NCI-H1092 treated with DMSO at 0.1 percent for 48 hours (cell line): ENCODE measurements at regions not wholly inside any gene's neighbourhood (a gene's known extent, or its start where the extent isn't known, plus 50 kb on each side); places are given as distances from the start of the nearest gene placed in this dataset.
"Not testable (repeated sequence)": the region's sequence is repeated elsewhere in the genome, so short reads cannot be mapped to it uniquely, and the experiment has no call there.

ENCODE experiments used
- DNase-seq: peaks from one replicate; lab custom pipeline; 2025; lab: John Stamatoyannopoulos, UW

DNA sequence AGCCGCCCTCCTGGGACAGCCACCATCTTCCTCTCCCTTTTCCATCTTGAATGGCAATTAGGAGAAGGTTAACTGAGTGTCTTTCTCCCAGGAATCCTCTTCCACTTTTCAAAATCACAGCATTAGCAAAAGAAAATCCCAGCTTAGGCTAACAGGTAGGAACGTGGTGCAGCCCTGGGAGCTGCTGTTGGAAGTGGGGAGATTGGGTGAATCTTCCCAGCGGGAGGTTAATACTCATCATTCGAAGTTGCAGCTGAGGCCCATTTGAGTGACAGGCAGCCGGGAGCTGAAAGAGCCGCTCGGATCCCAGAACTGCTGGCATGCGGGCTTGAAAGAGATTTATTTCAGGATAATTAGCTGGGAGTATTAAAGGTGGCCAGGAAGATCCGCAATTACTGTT, 306.0 kb downstream of the BCL11A start:
- no peak for DNase-seq

DNA sequence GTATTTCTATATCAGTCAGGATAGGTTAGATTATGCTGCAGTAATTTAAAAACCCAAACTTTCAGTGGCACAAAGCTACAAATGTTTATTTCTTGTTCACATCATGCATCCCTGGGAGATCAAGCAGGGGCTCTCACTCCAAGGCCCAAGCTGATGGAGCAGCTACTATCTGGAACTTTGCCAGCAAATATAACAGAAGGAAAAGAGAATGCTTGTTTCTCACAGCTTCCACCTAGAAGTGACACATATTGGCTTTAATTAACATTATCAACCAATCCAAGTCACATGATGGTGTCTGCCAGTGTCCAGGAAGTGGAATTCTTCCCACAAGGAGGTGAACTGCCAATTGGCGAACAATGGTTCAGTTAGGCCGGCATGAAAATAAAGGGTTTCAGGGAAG, 306.9 kb downstream of the BCL11A start:
- no peak for DNase-seq

DNA sequence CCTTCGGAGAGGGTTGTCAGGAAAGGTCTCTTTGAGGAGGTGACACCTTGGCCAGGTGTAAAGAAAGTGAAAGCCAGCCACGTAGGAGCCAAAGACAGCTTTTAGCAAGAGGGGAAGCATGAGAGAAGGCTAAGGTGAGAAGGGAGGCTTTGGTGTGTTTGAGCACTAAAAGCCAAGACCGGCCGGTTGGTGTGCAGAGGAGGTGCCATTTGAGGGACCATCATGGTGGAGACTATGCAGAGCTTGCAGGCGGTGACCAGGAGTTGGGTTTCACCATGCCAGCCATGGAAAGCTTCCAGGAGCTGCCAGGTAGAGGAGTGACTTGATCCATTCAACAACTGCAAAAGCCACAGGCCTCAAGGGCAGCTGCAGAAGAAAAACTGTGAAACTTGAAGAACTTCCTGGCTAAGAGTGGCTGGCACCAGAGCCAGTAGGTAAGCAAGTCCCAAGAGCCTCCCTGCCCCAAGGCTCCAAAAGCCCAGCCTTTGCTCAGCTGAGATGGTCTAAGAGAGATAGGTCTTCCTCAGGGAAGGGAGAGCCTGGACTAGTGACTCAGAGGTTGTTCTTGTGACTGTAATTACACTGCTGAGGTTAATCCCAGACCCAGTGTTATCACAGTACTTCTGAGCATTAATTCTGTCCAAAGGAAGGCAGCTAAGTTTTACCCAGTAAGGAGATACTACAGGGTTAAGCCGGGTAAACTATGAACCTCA, 319.0 kb downstream of the BCL11A start:
- no peak for DNase-seq

DNA sequence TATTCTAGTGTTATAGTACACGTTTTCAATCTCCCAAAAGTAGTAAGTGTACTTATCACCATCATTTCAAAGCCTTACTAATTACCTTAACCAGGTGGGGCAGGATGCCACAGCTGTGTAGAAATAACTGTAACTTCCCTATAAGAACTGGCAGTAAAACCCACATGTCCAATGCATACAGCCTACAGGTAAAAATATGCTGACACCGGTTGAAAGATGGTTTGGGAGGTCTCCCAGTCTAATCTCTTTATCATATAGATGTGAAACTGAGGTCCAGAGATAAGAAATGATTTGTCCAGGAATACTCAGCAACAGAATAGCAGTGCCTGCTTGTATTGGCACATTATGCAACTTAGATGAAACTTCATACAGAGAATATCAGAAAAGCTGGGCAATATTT, 322.9 kb downstream of the BCL11A start:
- no peak for DNase-seq

DNA sequence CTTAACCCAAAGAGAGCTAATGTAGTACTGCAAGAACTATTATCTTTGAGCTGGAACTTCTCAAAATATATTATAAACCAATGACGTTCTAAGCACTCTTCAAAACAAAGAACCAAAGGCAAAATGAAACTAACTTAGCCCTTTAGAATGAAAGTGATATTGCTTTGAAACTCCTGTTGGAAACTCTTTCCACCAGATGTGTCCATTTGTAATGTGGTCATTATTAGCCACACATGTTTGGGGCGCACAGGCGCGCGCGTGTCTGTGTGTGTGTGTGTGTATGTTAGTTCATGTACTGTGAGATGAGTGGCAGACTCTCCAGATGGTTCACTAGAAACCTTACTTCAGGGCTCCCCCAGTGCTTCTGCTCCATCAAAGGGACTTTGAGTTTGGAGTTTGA, 323.4 kb downstream of the BCL11A start:
- DNase-seq: no peak

DNA sequence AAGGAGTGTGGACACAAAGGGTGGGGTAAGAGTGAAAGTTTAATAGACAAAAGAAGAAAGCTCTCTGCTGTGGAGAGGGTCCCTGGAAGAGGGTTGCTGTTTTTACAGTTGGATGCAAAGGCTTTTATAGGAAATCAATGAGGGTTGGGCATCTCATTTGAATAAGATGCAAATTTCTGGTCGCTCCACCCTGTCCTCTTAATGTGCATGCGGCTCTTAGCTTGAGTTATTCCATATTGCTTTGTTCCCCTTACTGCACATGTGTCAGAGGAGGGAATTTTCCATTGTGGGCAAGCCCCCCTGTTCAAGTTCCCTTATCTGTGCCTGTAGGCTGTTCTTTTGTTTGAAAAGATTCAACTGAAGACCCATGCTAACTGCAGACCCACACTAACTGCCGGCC, 326.5 kb downstream of the BCL11A start:
- DNase-seq: no peak

DNA sequence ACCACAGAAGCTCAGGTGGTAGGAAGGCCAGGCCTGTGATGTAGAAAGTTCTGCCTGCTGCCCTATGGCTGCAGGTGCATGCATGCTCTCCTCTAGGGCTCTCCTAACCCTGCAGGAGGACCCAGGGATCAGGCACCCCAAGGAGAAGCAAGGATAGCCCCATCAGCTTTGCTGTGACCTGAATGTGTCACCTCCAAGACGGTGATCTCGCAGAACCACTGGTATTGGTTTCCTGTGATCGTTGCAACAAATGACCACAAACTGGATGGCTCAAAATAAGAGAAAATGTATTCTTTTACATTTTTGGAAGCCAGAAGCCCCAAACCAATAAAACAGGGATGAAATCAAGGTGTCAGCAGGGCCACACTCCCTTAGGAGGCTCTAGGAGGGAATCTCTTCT, 327.3 kb downstream of the BCL11A start:
- DNase-seq: no peak

DNA sequence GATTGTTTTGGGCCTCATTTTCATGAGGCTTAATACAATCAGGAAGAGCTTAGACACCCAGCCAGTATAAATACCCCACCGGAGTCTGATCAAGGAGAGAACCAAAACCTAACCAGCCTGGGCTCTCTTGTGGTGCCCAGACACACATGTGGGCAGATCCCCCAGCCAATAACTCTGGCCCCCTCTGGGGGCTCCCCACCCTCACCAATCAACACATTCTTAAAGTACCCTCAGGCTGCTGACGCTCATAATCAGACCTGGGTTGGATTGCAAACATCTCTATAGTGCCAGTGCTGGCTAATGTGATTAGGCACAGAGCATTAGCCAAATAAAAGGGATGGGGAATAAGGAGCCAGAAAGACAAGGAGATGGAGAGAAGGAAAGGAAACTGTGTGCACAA, 329.6 kb downstream of the BCL11A start:
- DNase-seq: no peak

DNA sequence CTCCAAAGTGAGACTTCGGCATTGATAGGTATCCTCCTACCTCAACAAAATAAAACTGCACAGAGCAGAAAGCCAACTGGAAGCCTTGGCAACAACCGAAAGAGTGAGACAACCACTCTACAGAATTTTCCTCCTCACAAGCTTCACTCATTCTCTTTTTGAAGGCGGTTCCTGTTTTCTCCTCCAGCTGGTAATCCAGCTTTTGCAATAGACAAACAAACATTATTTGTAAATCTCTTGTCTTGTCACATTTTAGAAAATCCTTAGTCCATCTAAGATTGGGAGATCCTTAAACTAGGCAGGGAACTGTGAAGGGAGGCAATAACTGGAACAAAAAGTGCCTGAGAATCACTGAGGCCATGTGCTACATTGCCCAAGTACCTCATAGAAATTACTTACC, 332.4 kb downstream of the BCL11A start:
- no peak for DNase-seq

DNA sequence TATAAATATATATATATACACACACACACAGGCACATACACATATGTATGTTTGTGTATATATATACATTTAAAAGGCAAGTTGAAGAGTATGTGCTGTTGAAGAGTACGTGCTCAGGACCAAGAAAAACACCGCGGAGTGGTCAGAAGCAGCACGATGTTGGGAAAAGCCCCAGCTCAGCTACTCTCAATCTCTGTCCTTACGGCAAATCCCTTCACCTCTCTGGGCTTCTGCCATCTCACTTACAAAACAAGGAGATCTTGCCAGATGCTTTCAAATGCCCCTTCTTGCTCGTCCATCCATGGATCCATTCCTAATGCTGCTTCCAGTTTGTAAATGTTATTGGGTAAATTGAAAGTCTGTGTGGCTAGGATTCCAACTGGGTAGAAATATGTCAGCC, 333.9 kb downstream of the BCL11A start:
- DNase-seq: no peak

DNA sequence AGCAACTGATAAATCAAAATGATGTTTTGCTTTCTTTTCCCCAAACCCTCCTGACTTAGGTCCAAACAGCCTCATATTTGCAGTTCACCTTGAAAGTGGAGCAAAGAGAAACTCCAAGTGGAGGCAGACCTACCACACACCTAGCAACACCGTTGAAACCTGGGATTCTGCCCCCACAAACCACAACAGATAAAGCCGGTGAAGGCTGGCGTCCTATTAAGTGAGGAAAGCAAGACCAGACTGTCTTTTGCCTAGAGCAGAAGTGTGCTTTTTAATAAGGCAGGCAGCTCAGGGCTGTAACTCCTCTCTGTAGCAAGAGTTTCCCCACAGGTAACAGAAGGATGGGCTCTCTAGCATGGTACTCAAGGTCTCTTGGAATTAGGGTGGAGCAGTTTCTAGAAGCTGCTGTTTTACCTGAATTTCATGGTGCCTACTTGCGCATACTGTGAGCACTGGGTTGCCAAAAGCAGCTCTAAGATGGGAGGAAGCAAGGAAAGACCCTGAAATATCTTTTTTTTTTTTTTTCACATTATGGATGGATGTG, 336.9 kb downstream of the BCL11A start:
- DNase-seq: no peak

DNA sequence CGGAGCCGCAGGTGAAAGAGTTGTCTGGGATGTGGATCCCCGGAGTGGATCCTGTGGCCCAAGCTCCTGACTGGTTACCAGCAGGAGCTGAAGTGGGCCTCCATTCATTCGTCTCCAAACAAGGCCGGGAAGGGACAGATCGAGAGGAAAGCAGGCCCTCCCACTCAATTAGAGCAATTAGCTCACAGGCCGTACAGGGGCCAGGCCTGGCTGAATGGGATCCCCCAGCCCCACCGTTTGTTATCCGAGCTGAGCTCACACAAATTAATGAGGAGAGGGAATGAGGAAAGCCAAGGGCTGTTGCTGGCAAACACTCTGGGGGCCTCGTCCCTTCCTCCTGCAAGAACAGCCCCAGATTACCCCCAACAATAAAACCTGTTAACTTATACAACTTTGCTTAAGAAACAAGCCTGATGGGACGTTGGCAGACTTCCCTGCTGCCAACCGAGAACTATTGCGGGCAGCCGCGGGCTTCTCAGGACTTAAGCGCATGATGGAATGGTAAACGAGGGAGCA, 338.0 kb downstream of the BCL11A start:
- peak; percentile 9 for DNase-seq

DNA sequence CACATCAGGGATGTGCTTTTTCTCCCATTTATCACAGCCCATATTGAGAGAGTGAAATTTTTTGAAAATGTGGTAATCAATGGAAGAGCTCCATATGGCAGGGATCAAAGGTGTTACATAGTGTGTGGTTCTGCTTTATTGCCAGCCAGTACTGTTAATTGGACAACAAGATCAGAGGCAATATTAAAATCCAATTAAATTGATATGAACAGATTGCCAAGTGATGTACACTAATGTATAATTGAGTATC, 338.9 kb downstream of the BCL11A start:
- no peak for DNase-seq

DNA sequence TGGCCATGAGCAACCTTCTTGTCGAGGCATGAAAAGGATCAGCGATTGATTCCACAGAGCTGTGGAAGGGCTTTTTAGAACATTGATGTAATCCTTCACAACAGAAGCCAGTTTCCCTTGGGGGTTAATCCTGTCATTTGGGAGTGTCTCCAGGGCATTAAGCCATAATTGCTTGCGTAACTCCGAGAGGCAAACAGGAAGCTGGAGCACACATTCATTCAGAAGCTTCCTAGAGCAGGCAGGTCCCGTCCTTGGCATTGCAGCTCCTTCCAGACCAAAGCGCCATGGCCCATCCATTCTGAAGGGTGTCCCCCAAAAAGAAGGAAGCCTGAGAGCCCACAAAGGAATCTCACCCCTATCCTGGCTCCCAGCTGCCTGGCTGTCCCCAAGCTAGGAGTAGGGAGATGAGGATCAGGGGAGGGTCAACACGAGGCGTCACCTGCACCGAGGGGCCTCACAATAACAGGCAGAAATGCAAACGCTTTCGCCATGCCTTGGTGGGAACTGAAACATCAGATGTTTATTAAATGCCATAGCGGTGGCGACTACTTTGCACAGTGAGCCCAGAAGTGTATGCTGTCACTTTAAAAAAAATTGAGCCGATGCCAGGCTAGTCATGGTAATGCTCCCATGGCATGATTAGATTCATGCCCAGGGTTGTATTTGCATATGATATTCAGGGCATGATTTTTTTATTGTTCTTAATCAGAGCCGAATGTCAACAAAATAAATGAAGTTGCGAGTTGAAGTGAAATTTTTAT, 339.4 kb downstream of the BCL11A start:
- no peak for DNase-seq

DNA sequence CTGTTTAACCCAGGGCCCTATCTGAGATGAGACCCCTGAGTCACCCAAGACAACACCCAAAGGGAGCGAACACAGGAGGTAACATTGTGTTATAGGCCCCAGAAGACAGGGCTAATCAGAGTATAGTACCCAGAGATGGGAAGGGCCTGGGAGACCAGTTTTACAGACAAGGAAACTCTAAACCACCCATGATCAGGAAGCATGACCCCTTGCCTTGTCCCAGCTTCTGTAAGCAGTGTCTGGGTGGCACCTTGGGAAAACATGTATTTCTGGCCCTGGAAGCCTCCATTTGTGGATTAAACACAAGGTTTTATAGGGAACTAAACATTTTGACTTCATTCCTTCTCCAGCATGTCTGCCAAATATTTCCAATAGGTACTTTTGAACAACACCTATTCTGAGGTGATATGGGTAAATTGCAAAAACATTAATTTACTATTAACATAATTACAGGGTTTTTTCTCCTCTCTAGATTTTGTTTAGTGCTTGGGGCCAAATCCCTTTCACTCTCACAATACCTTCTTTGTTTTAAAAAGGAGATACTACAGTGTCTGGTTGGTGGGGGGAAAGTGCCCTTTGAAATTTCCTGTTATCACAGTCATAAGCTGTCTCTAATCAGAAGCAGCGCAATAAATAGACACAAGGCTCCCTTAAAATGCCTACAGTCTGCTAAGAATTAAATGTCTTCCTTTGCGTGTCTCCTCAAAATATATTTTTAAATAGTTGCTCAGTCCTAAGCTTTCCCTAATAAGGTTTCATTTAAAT, 341.1 kb downstream of the BCL11A start:
- DNase-seq: no peak

DNA sequence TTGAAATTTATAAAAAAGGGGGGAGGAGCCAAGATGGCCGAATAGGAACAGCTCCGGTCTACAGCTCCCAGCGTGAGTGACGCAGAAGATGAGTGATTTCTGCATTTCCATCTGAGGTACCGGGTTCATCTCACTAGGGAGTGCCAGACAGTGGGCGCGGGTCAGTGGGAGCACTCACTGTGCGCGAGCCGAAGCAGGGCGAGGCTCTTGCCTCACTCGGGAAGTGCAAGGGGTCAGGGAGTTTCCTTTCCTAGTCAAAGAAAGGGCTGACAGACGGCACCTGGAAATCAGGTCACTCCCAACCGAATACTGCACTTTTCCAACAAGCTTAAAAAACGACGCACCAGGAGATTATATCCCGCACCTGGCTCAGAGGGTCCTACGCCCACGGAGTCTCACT, 364.4 kb downstream of the BCL11A start:
- not testable (repeated sequence) for DNase-seq

DNA sequence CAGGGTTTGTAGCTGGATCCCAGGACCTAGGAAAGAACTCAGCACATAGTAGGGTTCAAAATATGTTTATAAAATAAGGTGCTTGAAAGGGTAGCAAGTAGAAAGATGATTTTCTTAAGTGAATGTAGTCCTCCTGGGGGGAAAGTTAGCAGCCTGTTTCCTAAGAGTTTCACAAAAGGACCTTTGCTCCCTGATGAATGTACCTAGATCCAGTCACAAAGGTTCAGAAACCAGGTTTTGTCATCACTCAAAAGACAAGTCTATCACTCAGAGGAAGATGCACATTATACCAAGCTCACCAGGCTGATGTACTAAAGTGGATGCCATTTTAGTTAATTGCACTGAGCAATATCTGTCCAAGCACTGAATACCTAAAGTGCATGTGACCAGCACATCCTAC, 378.2 kb downstream of the BCL11A start:
- no peak for DNase-seq

DNA sequence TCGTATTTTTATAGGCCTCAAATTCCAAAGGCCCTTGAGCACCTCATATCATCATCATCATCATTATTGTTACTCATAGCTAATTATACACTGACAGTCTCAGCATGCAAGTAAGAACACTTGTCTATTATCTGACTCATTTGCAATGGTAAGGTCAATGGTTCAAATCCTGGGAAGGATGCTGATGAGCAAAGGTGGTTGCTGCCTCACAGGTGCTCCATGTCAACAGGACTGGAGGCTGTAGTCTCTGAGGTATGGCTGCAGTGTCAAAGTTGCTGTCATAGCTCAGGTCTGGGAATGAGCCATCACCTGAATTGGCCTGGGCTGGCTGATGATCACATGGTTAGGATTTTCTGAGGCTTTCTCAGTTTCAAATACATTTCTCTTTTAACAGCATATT, 379.3 kb downstream of the BCL11A start:
- DNase-seq: no peak

DNA sequence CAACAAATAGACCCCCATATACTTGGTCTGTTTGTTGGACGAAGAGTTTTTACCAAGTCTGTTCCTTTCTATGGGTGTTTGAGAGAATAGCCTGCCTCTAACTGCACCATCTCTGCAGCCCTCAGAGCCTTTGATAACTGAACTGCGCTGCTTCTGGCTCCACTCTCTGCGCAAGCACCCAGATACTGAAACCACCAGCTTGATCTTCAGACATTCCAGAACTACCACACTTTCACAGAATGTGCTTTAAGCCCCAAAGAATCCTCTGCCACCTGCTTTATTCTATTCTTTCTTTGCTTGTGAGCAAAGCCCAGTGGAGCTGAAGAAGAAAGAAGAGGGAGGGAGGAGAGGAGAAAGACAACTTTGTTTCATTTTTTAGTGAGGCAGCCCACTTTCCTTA, 380.7 kb downstream of the BCL11A start:
- DNase-seq: no peak

DNA sequence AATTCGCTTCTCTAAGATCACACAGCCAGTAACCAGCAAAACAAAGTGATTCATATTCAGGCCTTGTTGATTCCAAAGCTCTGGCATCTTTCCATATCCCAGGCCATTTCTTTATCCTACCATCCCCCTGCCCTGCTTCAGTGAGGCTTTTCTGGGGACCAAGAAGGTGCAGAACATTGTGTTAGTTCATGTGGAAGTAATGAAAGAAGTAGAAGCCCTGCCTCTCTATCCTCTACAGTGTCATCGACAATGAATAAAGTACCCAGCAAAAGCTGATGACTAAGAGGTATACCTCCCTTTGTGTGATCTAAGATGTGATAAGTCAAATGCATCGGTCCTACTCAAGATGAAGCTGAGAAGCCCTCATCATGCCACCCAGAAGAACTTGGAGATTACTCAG, 383.2 kb downstream of the BCL11A start:
- DNase-seq: no peak

DNA sequence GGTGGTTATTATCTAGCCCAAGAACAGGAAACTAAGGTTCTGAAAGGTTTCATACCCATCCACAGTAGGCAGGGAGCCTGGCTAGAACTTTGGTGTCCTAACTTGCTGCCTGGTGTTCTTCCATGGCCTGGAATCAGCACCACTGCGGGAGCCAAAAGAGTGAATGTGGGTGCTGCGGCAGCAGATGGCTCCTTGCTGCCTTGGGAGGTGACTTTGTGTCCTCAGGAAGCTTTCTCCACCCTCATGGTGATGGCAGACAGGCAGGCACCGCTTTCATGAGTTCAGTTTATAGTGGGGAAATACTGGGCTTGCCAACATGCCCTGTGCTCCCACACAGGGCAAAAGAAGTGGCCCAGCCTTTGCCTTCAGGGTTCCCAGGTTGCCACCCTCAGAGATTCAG, 385.2 kb downstream of the BCL11A start:
- DNase-seq: no peak

DNA sequence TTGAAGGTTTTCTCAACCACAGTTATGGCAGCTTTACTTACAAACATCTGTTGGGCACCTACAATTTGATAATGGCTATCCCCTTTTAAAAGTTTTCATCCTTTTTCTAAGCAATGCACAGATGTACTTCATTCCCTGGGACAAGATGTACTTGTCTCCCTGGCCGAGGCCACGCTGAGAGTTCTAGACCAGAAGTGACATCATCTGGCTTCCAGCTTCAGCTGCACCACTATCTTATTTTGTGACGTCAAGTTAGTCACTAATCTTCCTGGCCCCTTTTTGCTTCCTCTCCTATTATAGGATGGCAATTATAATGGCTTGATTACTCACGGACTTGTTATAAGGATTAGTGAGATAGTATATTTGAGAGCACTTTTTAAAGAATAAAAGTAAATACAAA, 386.4 kb downstream of the BCL11A start:
- DNase-seq: no peak

DNA sequence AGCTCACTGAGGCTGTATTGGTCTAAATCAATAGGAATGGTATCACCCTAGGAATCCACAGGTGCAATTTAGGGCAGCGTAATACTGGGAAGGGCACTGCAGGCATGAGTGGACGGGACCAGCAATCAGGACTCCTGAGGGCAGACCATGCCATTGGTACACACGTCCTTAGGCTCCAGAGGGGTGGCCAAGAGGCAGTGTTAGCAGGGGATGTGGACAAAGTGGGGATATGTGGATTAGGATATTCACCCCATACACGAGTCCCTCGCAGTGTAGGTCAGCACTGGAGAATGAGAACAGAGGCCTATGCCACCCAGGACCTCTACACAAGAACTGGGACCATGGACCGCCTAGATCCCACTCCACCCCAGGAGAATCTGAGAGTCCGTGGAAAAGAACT, 389.8 kb downstream of the BCL11A start:
- DNase-seq: no peak
